Neuronal stem cell (in vitro differentiated cells): ENCODE measurements at regions not wholly inside any gene's neighbourhood (a gene's known extent, or its start where the extent isn't known, plus 50 kb on each side); places are given as distances from the start of the nearest gene placed in this dataset.

Experiments used
- DNase-seq: peaks from one replicate; pipeline ENCODE4 v3.0.0-alpha.2; 2013; ENCODE audit warnings: low spot score
- H2AFZ ChIP-seq: one replicate; pipeline ENCODE4 v1.6.1; 2013; ENCODE audit warnings: mild to moderate bottlenecking, low read length, inconsistent platforms
- H2AK5ac ChIP-seq: 2 replicates; pipeline ENCODE4 v1.6.1; 2013; ENCODE audit warnings: low read depth, mild to moderate bottlenecking, inconsistent platforms, low read length, moderate library complexity, mixed read lengths
- H2BK120ac ChIP-seq: 2 replicates; pipeline ENCODE4 v1.6.1; 2013; ENCODE audit warnings: low read depth, mild to moderate bottlenecking, inconsistent platforms, low read length, moderate library complexity, mixed read lengths
- H2BK12ac ChIP-seq: one replicate; pipeline ENCODE4 v1.6.1; 2013; ENCODE audit warnings: low read length, inconsistent platforms
- H2BK15ac ChIP-seq: 2 replicates; pipeline ENCODE4 v1.6.1; 2013; ENCODE audit warnings: mild to moderate bottlenecking, low read length, inconsistent platforms, mixed read lengths
- H2BK5ac ChIP-seq: one replicate; pipeline ENCODE4 v1.6.1; 2013; ENCODE audit warnings: inconsistent platforms, mild to moderate bottlenecking, low read length, moderate library complexity
- H3K14ac ChIP-seq: one replicate; pipeline ENCODE4 v1.6.1; 2013; ENCODE audit warnings: low read length, inconsistent platforms
- H3K18ac ChIP-seq: 2 replicates; pipeline ENCODE4 v1.6.1; 2013; ENCODE audit warnings: low read length, inconsistent platforms
- H3K23ac ChIP-seq: 2 replicates; pipeline ENCODE4 v1.6.1; 2013; ENCODE audit warnings: low read depth, mild to moderate bottlenecking, mixed read lengths, low read length, inconsistent platforms; ENCODE audit not compliant: poor library complexity
- H3K27ac ChIP-seq: replicated peaks from 3 replicates; pipeline ENCODE4 v1.5.1; 2013; ENCODE audit warnings: low read length, inconsistent platforms
- H3K27me3 ChIP-seq, 3 experiments: 2 replicates each; pipeline ENCODE4 v1.6.1; 2013; ENCODE audit warnings: low read length in 3 of 3, mild to moderate bottlenecking in 2 of 3, inconsistent platforms in 1 of 3, low read depth in 1 of 3, mixed read lengths in 1 of 3, moderate library complexity in 1 of 3; ENCODE audit not compliant: control insufficient read depth in 3 of 3, insufficient read depth in 3 of 3
- H3K36me3 ChIP-seq, 2 donors: replicated peaks in 1 of 2; 2 replicates each; pipeline ENCODE4 v1.6.1; 2013; ENCODE audit warnings: low read length in 2 of 2; ENCODE audit not compliant: control insufficient read depth in 2 of 2, insufficient read depth in 2 of 2
- H3K4ac ChIP-seq: 2 replicates; pipeline ENCODE4 v1.6.1; 2013; ENCODE audit warnings: inconsistent platforms, mild to moderate bottlenecking, low read length, moderate library complexity
- H3K4me1 ChIP-seq, 2 donors: 1 replicate in 1 of 2; 2 replicates in 1 of 2; pipeline ENCODE4 v1.6.1; 2013; ENCODE audit warnings: low read length in 2 of 2, low read depth in 1 of 2; ENCODE audit not compliant: control insufficient read depth in 2 of 2, insufficient read depth in 1 of 2
- H3K4me2 ChIP-seq: one replicate; pipeline ENCODE4 v1.6.1; 2013; ENCODE audit warnings: mild to moderate bottlenecking, low read length, inconsistent platforms; ENCODE audit not compliant: insufficient read depth, poor library complexity, severe bottlenecking
- H3K4me3 ChIP-seq, 2 donors: 2 replicates each; pipeline ENCODE4 v1.5.1; 2013; ENCODE audit warnings: low read length in 2 of 2, mild to moderate bottlenecking in 2 of 2, inconsistent platforms in 1 of 2, moderate library complexity in 1 of 2
- H3K79me1 ChIP-seq: one replicate; pipeline ENCODE4 v1.6.1; 2013; ENCODE audit warnings: low read depth, mild to moderate bottlenecking, inconsistent platforms, low read length, moderate library complexity
- H3K9ac ChIP-seq: one replicate; pipeline ENCODE4 v1.6.1; 2013; ENCODE audit warnings: mild to moderate bottlenecking, low read depth, low read length, inconsistent platforms; ENCODE audit not compliant: poor library complexity
- H3K9me3 ChIP-seq, 2 donors: replicated peaks in 1 of 2; 2 replicates each; pipeline versions ENCODE3 to v1.6.1; 2013; ENCODE audit warnings: low read length in 2 of 2, mild to moderate bottlenecking in 2 of 2, inconsistent platforms in 1 of 2, low read depth in 1 of 2, mixed read lengths in 1 of 2, moderate library complexity in 1 of 2; ENCODE audit not compliant: control insufficient read depth in 2 of 2, insufficient read depth in 1 of 2
- H4K8ac ChIP-seq: one replicate; pipeline ENCODE4 v1.6.1; 2013; ENCODE audit warnings: low read depth, mild to moderate bottlenecking, inconsistent platforms, low read length, moderate library complexity
- H4K91ac ChIP-seq: one replicate; pipeline ENCODE4 v1.6.1; 2013; ENCODE audit warnings: low read length, low read depth, mild to moderate bottlenecking, inconsistent platforms; ENCODE audit not compliant: poor library complexity
- whole genome bisulfite sequencing, 2 donors: extraction: QIAGEN DNeasy Blood & Tissue Kit; methylation state at CpG; one replicate each; pipeline ENCODE4 v1.1.7; 2013; ENCODE audit warnings: missing lambda C conversion rate in 2 of 2, mixed read lengths in 1 of 2; ENCODE audit not compliant: insufficient read length in 2 of 2, insufficient replicate concordance in 1 of 2; ENCODE audit errors: extremely low coverage in 2 of 2; 5-methylcytosine and 5-hydroxymethylcytosine counted together

GRCh38 chr5:115429345-115429940 is 115.1 kb downstream of the FEM1C start:
- no peak for DNase-seq
- Histone ChIP-seq H3K14ac (no peak overlapping the region), H3K27me3 (no peaks in the 10 kb centered on the region), H2BK15ac (no peak overlapping the region), H2BK12ac (no peak overlapping the region), H3K4me3 (no peak overlapping the region), H4K91ac (no peak overlapping the region), H2AK5ac (no peak overlapping the region), H3K4ac (no peak overlapping the region), H2BK120ac (no peak overlapping the region), H2AFZ (no peak overlapping the region), H3K27ac (no peak overlapping the region), H3K79me1 (no peaks in the 10 kb centered on the region), H3K23ac (no peak overlapping the region), H3K36me3 (no peaks in the 10 kb centered on the region), H4K8ac (no peak overlapping the region), H3K9me3 (no peaks in the 10 kb centered on the region), H3K4me1 (peaks cover 0 to 3% of the 10 kb centered on the region in 2 donors), H2BK5ac (no peak overlapping the region), H3K4me2 (no peak overlapping the region), H3K9ac (no peak overlapping the region), H3K18ac (no peak overlapping the region)

GRCh38 chr5:115428676-115429075 is 115.9 kb downstream of the FEM1C start:
- H2AK5ac ChIP-seq = no peak overlapping the region
- H3K36me3 ChIP-seq = no peaks in the 10 kb centered on the region
- H3K4ac ChIP-seq = no peak overlapping the region
- H3K4me1 ChIP-seq = peaks cover 0 to 3% of the 10 kb centered on the region in 2 donors
- H2BK120ac ChIP-seq = no peak overlapping the region
- no peaks in the 10 kb centered on the region for H3K27me3 ChIP-seq
- no peaks in the 10 kb centered on the region for H3K9me3 ChIP-seq
- H3K14ac ChIP-seq = no peak overlapping the region
- no peak overlapping the region for H3K27ac ChIP-seq
- H2BK15ac ChIP-seq = no peak overlapping the region
- H3K23ac ChIP-seq = no peak overlapping the region
- H4K91ac ChIP-seq = no peak overlapping the region
- H2AFZ ChIP-seq = no peak overlapping the region
- H3K4me3 ChIP-seq = no peak overlapping the region
- WGBS, 2 donors = 100% methylated on average over 1 of the region's 2 CpGs; no CpG with 5 or more reads in 1 of the 2 donors
- H2BK12ac ChIP-seq = no peak overlapping the region
- no peak overlapping the region for H3K18ac ChIP-seq
- peak overlapping the region; percentile 61 for H3K9ac ChIP-seq
- H2BK5ac ChIP-seq = no peak overlapping the region
- DNase-seq = no peak
- H4K8ac ChIP-seq = no peak overlapping the region
- H3K79me1 ChIP-seq = no peaks in the 10 kb centered on the region
- H3K4me2 ChIP-seq = no peak overlapping the region

GRCh38 chr5:115428248-115428647 is 116.3 kb downstream of the FEM1C start:
- no peaks in the 10 kb centered on the region for H3K27me3 ChIP-seq
- no CpG with 5 or more reads among the region's 2 CpGs for WGBS, 2 donors

GRCh38 chr5:115424446-115424845 is 120.1 kb downstream of the FEM1C start:
- Histone ChIP-seq H3K9me3 (no peaks in the 10 kb centered on the region), H2BK5ac (no peak overlapping the region), H3K9ac (no peak overlapping the region), H2BK15ac (no peak overlapping the region), H2BK120ac (no peak overlapping the region), H2BK12ac (no peak overlapping the region), H2AFZ (no peak overlapping the region), H4K91ac (no peak overlapping the region), H3K79me1 (no peaks in the 10 kb centered on the region), H3K27me3 (no peaks in the 10 kb centered on the region), H3K27ac (no peak overlapping the region), H3K36me3 (no peaks in the 10 kb centered on the region), H3K4me2 (no peak overlapping the region), H3K14ac (no peak overlapping the region), H3K23ac (no peak overlapping the region), H3K4me1 (peaks cover 4 to 6% of the 10 kb centered on the region in 2 donors), H2AK5ac (no peak overlapping the region), H3K4ac (no peak overlapping the region), H3K4me3 (no peak overlapping the region), H3K18ac (no peak overlapping the region), H4K8ac (no peak overlapping the region)
- DNase-seq = no peak
- no CpG with 5 or more reads among the region's 3 CpGs for WGBS, 2 donors

More at GRCh38 chr5:115428248-115428647, 116.3 kb downstream of the FEM1C start:
- H3K4ac ChIP-seq = no peak overlapping the region
- H2AFZ ChIP-seq = no peak overlapping the region
- no peak overlapping the region for H4K91ac ChIP-seq
- H2BK120ac ChIP-seq = no peak overlapping the region
- no peak overlapping the region for H3K14ac ChIP-seq
- H3K4me3 ChIP-seq = no peak overlapping the region
- no peak overlapping the region for H3K27ac ChIP-seq
- H3K4me1 ChIP-seq = peaks cover 0 to 5% of the 10 kb centered on the region in 2 donors
- H3K9me3 ChIP-seq = no peaks in the 10 kb centered on the region
- H3K18ac ChIP-seq = no peak overlapping the region
- no peak overlapping the region for H2AK5ac ChIP-seq
- no peak for DNase-seq
- H3K79me1 ChIP-seq = no peaks in the 10 kb centered on the region
- no peak overlapping the region for H3K4me2 ChIP-seq
- no peak overlapping the region for H2BK12ac ChIP-seq
- H3K36me3 ChIP-seq = no peaks in the 10 kb centered on the region
- H2BK5ac ChIP-seq = no peak overlapping the region
- H3K23ac ChIP-seq = no peak overlapping the region
- no peak overlapping the region for H2BK15ac ChIP-seq
- no peak overlapping the region for H4K8ac ChIP-seq
- H3K9ac ChIP-seq = no peak overlapping the region
